ENCODE measurements at regions not wholly inside any gene's neighbourhood (a gene's known extent, or its start where the extent isn't known, plus 50 kb on each side); places are given as distances from the start of the nearest gene placed in this dataset.
"Not testable (repeated sequence)": the region's sequence is repeated elsewhere in the genome, so short reads cannot be mapped to it uniquely, and the experiment has no call there.

- TF ChIP-seq CTCF (IDR thresholded peaks at IDR 0.05; ENCODE audit: low read depth, low read length) = no peak
- no peak for DNase-seq (ENCODE audit: extremely low read depth, low read depth)
These were observed 689.9 kb upstream of the SEMA6D start for GRCh38 chr15:47027322-47027946.

GRCh38 chr15:47035475-47036406 is 681.6 kb upstream of the SEMA6D start:
- no peak for TF ChIP-seq CTCF (IDR thresholded peaks at IDR 0.05; ENCODE audit: low read depth, low read length)
- DNase-seq (ENCODE audit: extremely low read depth, low read depth) = no peak

- TF ChIP-seq CTCF (IDR thresholded peaks at IDR 0.05; ENCODE audit: low read depth, low read length) = no peak
These were observed 680.3 kb upstream of the SEMA6D start for GRCh38 chr15:47037003-47037402.

GRCh38 chr15:47039225-47039624 is 678.1 kb upstream of the SEMA6D start:
- no peak for TF ChIP-seq CTCF (IDR thresholded peaks at IDR 0.05; ENCODE audit: low read depth, low read length)
- DNase-seq (ENCODE audit: extremely low read depth, low read depth) = no peak

More at GRCh38 chr15:47037003-47037402, 680.3 kb upstream of the SEMA6D start:
- DNase-seq (ENCODE audit: extremely low read depth, low read depth) = no peak

GRCh38 chr15:47041301-47041700 is 676.0 kb upstream of the SEMA6D start:
- no peak for DNase-seq (ENCODE audit: extremely low read depth, low read depth)

GRCh38 chr15:47047981-47048380 is 669.3 kb upstream of the SEMA6D start:
- DNase-seq (ENCODE audit: extremely low read depth, low read depth) = not testable (repeated sequence)

More at GRCh38 chr15:47041301-47041700, 676.0 kb upstream of the SEMA6D start:
- TF ChIP-seq CTCF (IDR thresholded peaks at IDR 0.05; ENCODE audit: low read depth, low read length) = no peak

GRCh38 chr15:47066392-47066791 is 650.9 kb upstream of the SEMA6D start:
- DNase-seq (ENCODE audit: extremely low read depth, low read depth) = no peak
- no peak for TF ChIP-seq CTCF (IDR thresholded peaks at IDR 0.05; ENCODE audit: low read depth, low read length)

- not testable (repeated sequence) for DNase-seq (ENCODE audit: extremely low read depth, low read depth)
These were observed 639.5 kb upstream of the SEMA6D start for GRCh38 chr15:47077846-47078245.

All from AG09319 (cell line).